Heart left ventricle (tissue), 16 donors: ENCODE measurements at regions not wholly inside any gene's neighbourhood (a gene's known extent, or its start where the extent isn't known, plus 50 kb on each side); places are given as distances from the start of the nearest gene placed in this dataset.

ENCODE experiments used
- ATAC-seq, 4 donors: fragments of 200-7000 bp; cut with Tn5 transposase; one replicate each; pipeline ENCODE4 v1.9.1; 2020 to 2022; ENCODE audit warnings: moderate library complexity in 4 of 4, mild to moderate bottlenecking in 3 of 4, moderate number of reproducible peaks in 1 of 4
- DNase-seq, 5 donors: peaks; one replicate each; pipeline ENCODE4 v3.0.0-alpha.2; 2020
- H3K27ac ChIP-seq, 12 donors: fragments of 200-600 bp; sonication (generic) in 4 of 12; one replicate each; pipeline versions ENCODE4 v1.5.0 to v1.8.0; 2016 to 2022; ENCODE audit warnings: mild to moderate bottlenecking in 2 of 12
- H3K27me3 ChIP-seq, 9 donors: fragments of 200-600 bp; sonication (generic) in 2 of 9; one replicate each; pipeline versions ENCODE4 v1.5.1 to v1.8.0; 2016 to 2022; ENCODE audit warnings: mild to moderate bottlenecking in 3 of 9
- H3K36me3 ChIP-seq, 9 donors: fragments of 200-600 bp; sonication (generic) in 2 of 9; one replicate each; pipeline versions ENCODE4 v1.5.0 to v1.8.0; 2018 to 2022; ENCODE audit warnings: mild to moderate bottlenecking in 2 of 9
- H3K4me1 ChIP-seq, 12 donors: fragments of 200-600 bp; sonication (generic) in 4 of 12; one replicate each; pipeline versions ENCODE4 v1.5.0 to v1.8.0; 2016 to 2022; ENCODE audit warnings: mild to moderate bottlenecking in 3 of 12
- H3K4me3 ChIP-seq, 12 donors: fragments of 200-600 bp; sonication (generic) in 4 of 12; one replicate each; pipeline versions ENCODE4 v1.5.0 to v1.8.0; 2017 to 2022; ENCODE audit warnings: mild to moderate bottlenecking in 9 of 12, moderate library complexity in 4 of 12
- H3K9me3 ChIP-seq, 12 donors: fragments of 200-600 bp; sonication (generic) in 4 of 12; one replicate each; pipeline versions ENCODE4 v1.5.0 to v1.8.0; 2016 to 2022; ENCODE audit warnings: mild to moderate bottlenecking in 1 of 12
- CTCF ChIP-seq, 12 donors: fragments of 200-600 bp; sonication (generic) in 4 of 12; IDR thresholded peaks; one replicate each; pipeline versions ENCODE4 v1.5.0 to v1.8.0; 2018 to 2022; ENCODE audit warnings: antibody characterized with exemption in 12 of 12, mild to moderate bottlenecking in 5 of 12
- POLR2A ChIP-seq, 2 donors: fragments of 450-650 bp; IDR thresholded peaks; one replicate each; pipeline ENCODE4 v1.6.1; 2017; ENCODE audit warnings: antibody characterized with exemption in 2 of 2, mild to moderate bottlenecking in 2 of 2, moderate library complexity in 2 of 2
- WGBS, 4 donors: extraction: QIAGEN DNeasy Blood & Tissue Kit in 2 of 4; methylation state at CpG; one replicate each; pipeline versions ENCODE4 v1.1.5 to v1.1.7; 2013 to 2018; 5-methylcytosine and 5-hydroxymethylcytosine counted together
- intact Hi-C, 10 donors: fragments of 100-400 bp; cut with DNase I; formaldehyde crosslinking; loops; one replicate each; pipeline versions ENCODE4 v1.11.1 to v1.14.2; 2022
- donor health status: ischemic (EF 13 %, LVEDD 7.1; RV severe dilation, severe dysfunction).
- donor health status: healthy with polysubstance abuse.
- donor health status: DM: no; HTN: yes; CAD: no.
- donor health status: DM: no; HTN: no; CAD: no.
- donor health status: ischemic (EF 25% LVEDD 6.9; RV normal size, moderate dysfunction).
- donor health status: ischemic (EF 25% LVEDD 5.7; RV mildly dilated, moderate dysfunction).
- donor health status: healthy.
- donor health status: DM: yes; HTN: yes; CAD: no.
- donor health status: ischemic (EF 35%, LVEDD 5.7; RV mildly dilated, moderate dysfunction).
- donor health status: nonischemic (EF 11% LVEDD 7.7; RV severe dilation, severe dysfunction).
- donor health status: DM: yes; HTN: yes; CAD: no.
- donor health status: PGD.
- donor health status: ischemic (EF 29% LVEDD 5.4; RV normal size, mild dysfunction).
- donor health status: nonischemic (EF 23%, LVEDD 6.1; RV moderate dilation, normal function).

DNA sequence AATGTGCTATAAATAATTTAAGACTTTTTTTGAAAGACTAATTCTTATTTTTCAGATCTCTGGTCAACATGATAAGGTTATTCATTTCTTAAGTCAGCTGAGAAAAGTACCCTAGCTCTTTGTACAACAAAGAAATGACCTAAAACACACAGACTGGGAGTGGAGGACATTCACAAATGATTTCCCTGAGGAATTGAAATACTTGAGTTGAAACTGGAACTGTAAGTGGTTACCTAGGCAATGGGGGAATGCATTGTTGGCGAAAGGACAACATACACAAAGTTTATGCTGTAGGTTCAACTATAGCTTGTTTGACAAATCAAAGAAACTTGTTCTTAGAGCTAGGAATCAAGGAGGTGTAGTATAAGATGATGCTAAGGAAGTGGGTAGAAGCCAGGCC is 915.5 kb downstream of the FAT4 start:
- TF ChIP-seq CTCF (IDR thresholded peaks at IDR 0.05) (no peak), POLR2A (IDR thresholded peaks at IDR 0.05) (no peak)
- ATAC-seq, result no peak
- 94 to 96% (median 95%) methylated on average over 1 of the region's 1 CpG for WGBS, 4 donors
- no peak overlapping the region for H3K27ac ChIP-seq
- H3K9me3 ChIP-seq, result peaks cover 0 to 26% (median 7%) of the 10 kb centered on the region in 12 donors
- H3K27me3 ChIP-seq, result no peaks in the 10 kb centered on the region
- intact Hi-C loops, result no loop called here
- H3K4me3 ChIP-seq, result no peak overlapping the region
- H3K36me3 ChIP-seq, result no peaks in the 10 kb centered on the region
- no peak for DNase-seq
- no peaks in the 10 kb centered on the region for H3K4me1 ChIP-seq

DNA sequence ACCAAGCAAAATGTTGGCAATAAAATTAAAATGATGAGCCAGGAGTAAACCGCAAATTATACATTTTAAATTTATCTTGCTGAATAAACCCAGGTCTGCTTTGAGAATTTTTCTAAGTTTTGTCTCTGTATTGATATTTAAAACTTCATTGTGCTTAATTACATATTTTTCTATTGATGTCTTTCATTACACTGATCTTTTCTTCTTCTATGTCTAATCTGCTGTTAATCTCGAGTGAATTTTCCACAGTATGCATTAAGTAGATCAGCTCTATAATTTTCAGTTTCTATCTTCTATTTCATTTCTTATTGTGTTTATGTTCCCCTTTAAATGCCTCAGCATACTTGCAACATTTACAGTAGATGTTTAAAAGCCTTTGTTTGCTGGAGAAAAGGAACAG is 918.7 kb downstream of the FAT4 start:
- TF ChIP-seq POLR2A (IDR thresholded peaks at IDR 0.05), result no peak
- Histone ChIP-seq H3K9me3 (peaks cover 0 to 35% (median 12%) of the 10 kb centered on the region in 12 donors), H3K4me3 (no peak overlapping the region), H3K27ac (no peak overlapping the region), H3K4me1 (no peaks in the 10 kb centered on the region), H3K27me3 (no peaks in the 10 kb centered on the region), H3K36me3 (no peaks in the 10 kb centered on the region)
- DNase-seq, result no peak
- 95 to 98% (median 95%) methylated on average over 2 of the region's 2 CpGs for WGBS, 4 donors
- intact Hi-C loops, result no loop called here
- no peak for ATAC-seq

GRCh38 chr4:126238013-126238412 is 923.3 kb downstream of the FAT4 start:
- H3K36me3 ChIP-seq, result no peaks in the 10 kb centered on the region
- ATAC-seq (no peak), DNase-seq (no peak)
- H3K9me3 ChIP-seq, result peaks cover 0 to 35% (median 12%) of the 10 kb centered on the region in 12 donors
- TF ChIP-seq CTCF (IDR thresholded peaks at IDR 0.05), result peak in 1 of 12 donors; percentile 7
- no peak for TF ChIP-seq POLR2A (IDR thresholded peaks at IDR 0.05)
- no peak overlapping the region for H3K27ac ChIP-seq
- H3K4me1 ChIP-seq, result peaks cover 0 to under 1% (median 0%) of the 10 kb centered on the region in 12 donors
- no peaks in the 10 kb centered on the region for H3K27me3 ChIP-seq
- H3K4me3 ChIP-seq, result no peak overlapping the region
- intact Hi-C loops, result no loop called here

DNA sequence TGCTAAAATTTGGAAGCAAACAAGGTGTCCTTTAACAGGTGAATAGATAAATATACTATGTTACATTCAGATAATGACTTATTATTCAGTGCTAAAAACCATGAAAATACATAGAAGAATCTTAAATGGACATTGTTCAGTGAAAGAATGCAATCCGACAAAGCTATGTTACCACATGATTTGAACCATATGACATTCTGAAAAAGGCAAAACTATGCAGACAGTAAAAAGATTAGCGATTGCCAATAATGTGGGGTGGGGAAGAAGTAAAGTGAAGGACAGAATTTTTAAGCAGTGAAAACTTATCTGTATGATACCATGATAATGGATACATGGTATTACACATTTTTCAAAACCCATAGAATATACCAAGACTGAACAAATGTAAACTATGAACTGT is 926.9 kb downstream of the FAT4 start:
- peaks cover 0 to 6% (median 0%) of the 10 kb centered on the region in 12 donors for H3K4me1 ChIP-seq
- TF ChIP-seq CTCF (IDR thresholded peaks at IDR 0.05), result no peak
- TF ChIP-seq POLR2A (IDR thresholded peaks at IDR 0.05), result no peak
- no peaks in the 10 kb centered on the region for H3K27me3 ChIP-seq
- DNase-seq (no peak), ATAC-seq (no peak)
- H3K27ac ChIP-seq, result peak overlapping the region in 1 of 12 donors; percentile 37
- H3K9me3 ChIP-seq, result peaks cover 0 to 20% (median 0%) of the 10 kb centered on the region in 12 donors
- H3K36me3 ChIP-seq, result no peaks in the 10 kb centered on the region
- peak overlapping the region in 3 of 12 donors; percentile 0 to 40 (median 10) for H3K4me3 ChIP-seq
- 82 to 83% (median 82%) methylated on average over 2 of the region's 2 CpGs for WGBS, 4 donors
- intact Hi-C loops, result no loop called here
